ENCODE measurements at regions not wholly inside any gene's neighbourhood (a gene's known extent, or its start where the extent isn't known, plus 50 kb on each side); places are given as distances from the start of the nearest gene placed in this dataset.

- DNase-seq (ENCODE audit: low spot score) = no peak
Measured at GRCh38 chr22:49033616-49034015, 794.1 kb downstream of the BRD1 start.

GRCh38 chr22:49032821-49033220 lies 794.9 kb downstream of the BRD1 start:
- no peak for DNase-seq (ENCODE audit: low spot score)

DNA sequence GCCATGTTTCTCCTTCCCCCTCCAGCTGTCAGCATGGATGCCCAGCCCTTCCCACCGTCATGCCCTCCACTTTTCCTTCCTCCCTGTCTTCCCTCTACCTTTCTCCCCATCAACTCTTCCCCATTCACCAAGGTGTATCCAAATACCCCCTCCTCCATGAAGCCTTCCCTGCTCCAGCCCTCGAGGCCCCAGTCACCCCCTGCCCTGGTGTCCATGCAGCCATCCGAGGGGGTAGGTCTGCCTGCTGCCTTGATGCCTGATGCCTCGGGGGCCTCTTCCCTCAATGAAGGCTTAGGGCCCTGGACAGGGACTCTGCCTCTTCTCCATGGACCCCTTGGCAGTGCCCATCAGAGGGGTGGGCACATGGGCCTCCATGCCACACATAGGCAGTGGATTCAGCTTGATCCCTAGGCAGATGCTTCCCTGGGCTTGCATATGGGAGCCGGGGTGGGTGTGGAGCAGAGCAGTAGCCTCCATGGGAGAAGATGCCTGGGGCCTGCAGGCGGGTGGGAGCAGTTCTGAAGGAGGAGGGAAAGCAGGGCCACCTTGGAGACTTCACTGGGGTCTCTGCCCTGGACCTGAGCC lies 795.8 kb downstream of the BRD1 start:
- no peak for DNase-seq (ENCODE audit: low spot score)

GRCh38 chr22:49028111-49028510 lies 799.6 kb downstream of the BRD1 start:
- no peak for DNase-seq (ENCODE audit: low spot score)

DNA sequence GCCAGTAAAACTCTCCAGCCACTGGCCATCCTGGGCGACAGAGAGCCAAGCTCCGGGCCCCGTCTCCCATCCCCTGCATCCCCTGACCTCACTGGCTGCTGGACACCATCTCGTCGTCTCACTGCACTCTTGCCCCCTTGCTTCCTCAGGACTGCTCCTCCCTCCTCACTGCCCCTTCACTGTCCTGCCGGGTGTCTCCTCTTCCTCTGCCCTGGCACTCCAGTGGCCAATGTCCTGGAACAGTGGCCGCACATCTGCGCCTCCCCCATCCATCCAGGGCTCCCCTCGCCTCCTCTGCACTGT lies 800.4 kb downstream of the BRD1 start:
- no peak for DNase-seq (ENCODE audit: low spot score)

GRCh38 chr22:49026494-49027367 lies 800.9 kb downstream of the BRD1 start:
- peak; percentile 70 for DNase-seq (ENCODE audit: low spot score)

DNA sequence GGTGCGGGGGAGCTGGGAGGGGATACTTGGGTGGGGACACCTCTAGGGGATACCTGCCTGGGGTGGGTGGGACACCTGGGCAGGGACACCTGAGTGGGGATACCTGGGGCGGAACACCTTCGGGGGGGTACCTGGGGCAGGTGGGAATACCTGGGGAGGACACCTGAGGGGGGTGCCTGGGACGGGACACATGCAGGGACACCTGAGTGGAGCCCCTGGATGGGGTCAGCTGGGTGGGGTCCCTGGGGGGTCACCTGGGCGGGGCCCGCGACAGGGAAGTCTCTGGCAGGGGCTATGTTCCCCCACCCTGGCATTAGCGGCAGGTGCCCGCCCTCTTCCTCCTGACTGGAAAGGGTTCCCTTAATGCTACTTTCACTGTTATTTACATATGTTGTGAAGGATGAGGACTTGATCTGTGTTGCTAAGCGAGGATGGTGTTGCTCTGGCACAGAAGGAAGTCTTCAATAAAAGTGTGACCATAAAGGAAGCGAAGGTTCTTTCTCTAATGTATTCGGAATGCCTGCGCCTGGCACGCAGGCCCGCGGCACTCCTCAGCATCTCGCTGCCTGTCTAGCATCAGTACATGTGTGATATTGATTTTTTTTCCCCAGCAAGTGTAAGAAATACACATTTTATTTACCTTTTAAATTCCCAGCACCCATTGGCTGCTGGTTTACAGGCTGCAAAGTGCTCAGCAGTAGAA lies 801.7 kb downstream of the BRD1 start:
- DNase-seq (ENCODE audit: low spot score) = no peak

- no peak for DNase-seq (ENCODE audit: low spot score)
Measured at GRCh38 chr22:49024775-49025440, 802.8 kb downstream of the BRD1 start.

DNA sequence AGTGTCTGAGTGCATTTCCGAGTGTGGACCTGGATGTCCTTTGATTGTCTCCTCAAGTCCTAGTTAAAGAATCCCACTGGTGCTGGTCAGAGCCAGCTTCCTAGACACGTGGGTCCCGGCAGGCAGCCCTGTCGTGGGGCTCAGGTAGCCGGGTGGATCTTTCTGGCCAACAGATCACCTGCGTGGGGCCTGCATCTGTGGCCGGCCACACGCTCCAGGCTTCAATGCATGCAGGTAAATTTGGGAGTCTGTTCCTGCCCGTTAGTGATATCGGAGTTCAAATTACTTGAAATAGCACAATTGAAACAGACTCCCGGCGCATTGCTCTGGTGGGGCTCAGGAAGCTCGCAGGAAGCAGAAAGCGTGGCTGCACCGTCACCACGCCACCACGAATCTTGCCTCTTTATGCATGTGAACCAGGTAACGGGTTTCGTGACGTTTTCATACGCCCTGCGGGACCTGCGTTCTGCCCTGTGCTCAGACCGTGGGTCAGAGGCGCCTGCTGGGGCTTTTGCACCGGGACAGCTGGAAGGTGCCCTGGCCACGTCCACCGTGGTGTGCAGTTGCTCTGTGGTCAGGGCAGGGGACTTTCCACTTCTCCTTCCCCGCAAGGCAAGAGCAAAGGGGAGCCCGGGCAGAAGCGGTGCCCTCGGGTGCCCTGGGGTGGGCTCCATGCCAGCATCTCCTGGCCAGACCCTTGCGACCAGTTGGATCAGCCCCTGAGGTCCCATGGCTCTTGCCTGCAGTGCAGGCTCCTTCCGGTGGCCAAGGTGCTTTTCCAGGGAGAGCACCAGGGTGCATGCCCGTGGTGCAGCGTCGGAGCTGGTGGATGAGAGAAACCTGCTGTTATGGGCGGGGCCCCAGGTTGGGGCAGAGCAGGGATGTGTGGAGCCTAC lies 803.5 kb downstream of the BRD1 start:
- DNase-seq (ENCODE audit: low spot score) = no peak

GRCh38 chr22:49023161-49023878 lies 804.4 kb downstream of the BRD1 start:
- DNase-seq (ENCODE audit: low spot score) = no peak

DNA sequence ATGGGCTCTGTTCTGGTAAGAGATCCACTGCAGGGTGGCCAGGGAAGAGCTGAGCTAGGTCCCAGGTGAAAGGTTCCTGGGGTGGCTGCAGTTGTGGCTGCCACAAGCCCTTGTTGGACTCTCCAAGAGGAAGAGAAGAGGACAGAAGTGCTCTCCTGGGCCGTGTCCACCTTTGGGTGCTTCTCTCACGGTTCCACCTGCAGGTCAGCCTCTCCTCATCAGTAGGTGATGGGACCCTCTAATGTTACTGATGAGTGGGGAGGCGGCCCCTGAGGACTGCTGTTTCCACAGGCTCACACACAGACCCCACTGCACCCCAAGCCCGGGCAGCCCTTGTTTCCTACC lies 804.9 kb downstream of the BRD1 start:
- DNase-seq (ENCODE audit: low spot score) = no peak

- DNase-seq (ENCODE audit: low spot score) = no peak
Measured at GRCh38 chr22:49021926-49022815, 805.5 kb downstream of the BRD1 start.

- no peak for DNase-seq (ENCODE audit: low spot score)
Measured at GRCh38 chr22:49021131-49021925, 806.3 kb downstream of the BRD1 start.

DNA sequence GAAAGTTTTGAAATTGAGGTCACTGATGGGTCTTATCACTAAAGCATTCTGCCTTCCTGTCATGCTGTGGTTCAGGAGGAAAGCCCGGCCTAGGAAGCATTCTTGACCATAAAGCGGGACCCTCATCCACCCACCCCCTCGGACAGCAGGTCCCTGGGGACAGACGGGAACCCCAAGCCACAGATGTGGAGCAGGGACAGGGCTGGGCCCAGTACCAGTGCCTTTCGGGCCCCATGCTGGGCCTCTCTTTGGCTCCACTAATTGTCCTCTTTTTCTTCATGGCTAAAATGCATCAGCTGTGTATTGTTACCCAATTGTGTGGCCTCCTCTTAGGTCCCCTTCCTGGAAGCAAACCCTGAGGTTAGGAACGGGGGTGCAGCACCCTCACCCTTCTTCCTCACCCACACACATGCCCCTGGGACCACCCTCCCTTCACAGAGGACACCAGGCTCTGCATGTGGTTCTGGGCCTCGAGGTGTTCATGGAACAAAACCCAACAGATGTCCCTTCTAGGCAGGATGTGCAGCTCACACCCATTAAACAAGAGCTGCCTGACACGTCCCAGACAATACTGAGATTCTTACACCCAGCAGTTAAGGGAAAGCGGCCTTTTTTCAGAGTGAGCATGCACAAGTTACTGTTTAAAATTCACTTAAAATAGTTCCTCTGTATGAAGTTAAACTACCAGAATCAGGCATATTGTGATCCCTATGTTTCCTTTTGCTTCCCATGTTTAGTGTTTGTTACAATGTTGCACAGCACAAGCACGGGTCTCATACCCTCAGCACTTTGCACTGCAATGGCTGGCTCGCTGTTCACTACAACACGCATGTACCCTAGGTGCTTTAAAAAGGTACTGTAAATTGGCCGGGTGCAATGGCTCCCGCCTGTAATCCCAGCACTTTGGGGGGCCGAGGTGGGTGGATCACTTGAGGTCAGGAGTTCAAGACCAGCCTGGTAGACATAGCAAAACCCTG lies 807.6 kb downstream of the BRD1 start:
- no peak for DNase-seq (ENCODE audit: low spot score)

- DNase-seq (ENCODE audit: low spot score) = no peak
Measured at GRCh38 chr22:49018601-49019000, 809.1 kb downstream of the BRD1 start.

DNA sequence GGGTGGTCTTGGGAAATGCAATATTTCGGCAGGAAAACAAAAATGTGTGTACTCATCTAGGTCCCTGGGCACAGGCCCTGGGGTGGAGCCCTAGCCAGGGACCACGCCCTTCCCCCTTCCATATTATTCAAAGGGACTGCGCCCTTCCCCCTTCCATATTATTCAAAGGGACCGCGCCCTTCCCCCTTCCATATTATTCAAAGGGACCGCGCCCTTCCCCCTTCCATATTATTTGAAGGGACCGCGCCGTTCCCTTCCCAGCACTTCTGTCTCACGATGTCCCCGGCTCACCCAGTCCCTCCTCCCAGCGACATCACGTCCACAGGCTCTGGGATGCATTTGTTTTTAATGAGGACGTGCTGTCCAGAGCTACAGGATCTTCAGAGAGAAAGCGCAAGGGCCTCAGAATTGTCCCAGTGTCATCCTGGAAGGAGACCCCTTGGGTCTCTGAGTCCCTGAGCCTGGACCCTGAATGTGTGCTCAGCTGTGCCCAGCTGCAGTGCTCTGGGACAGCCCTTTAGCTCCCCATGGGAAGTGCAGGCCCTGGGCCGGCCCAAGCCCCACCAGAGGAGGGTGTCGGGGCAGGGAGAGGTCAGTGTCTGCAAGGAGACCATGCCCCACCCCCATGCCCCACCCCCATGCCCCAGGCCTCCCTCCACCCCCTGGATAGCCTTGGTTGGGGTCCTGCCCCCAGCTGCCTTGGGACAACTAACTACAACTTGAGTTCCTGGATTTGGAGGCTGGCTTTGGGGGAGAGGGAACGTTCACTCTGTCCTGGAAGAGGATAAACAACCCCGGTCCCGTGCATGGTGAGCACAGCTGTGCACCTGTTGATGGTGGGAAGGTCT lies 810.0 kb downstream of the BRD1 start:
- no peak for DNase-seq (ENCODE audit: low spot score)

DNA sequence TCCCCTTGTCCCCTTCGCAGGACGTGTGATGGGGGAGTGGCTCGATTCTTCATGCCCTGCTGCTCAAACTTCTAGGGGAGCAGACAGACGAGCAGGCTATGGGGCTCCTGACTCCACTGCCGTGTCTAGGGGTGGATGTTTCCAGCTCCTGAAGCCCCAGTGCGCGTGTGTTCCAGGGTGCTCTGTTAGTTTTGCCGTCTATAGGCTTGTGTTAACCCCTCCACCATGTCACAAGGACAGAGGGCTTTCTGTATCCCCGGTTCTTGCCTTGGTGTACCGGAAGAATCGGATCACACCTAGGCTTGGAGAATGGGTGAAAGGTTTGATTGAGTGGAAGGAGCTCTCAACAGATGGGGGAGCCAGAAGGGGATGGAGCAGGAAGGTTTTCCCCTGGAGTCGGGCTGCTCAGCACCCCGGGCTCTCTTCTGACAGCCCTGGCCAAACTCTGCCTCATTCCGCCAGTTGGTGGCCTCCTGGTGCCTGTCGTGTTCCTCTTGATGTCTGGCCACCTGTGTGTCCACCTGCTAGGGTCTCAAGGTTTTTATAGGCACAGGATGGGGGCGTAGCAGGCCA lies 810.7 kb downstream of the BRD1 start:
- no peak for DNase-seq (ENCODE audit: low spot score)
